Ureter (tissue), 1 donor: ENCODE measurements at regions not wholly inside any gene's neighbourhood (a gene's known extent, or its start where the extent isn't known, plus 50 kb on each side); places are given as distances from the start of the nearest gene placed in this dataset.

Experiments
- DNase-seq: peaks from one replicate; pipeline ENCODE4 v3.0.0-alpha.2; 2020; ENCODE audit warnings: low spot score
- donor health status: DM: yes; HTN: yes; CAD: no.

GRCh38 chr11:91955206-91955605, 269.4 kb upstream of the FAT3 start:
- DNase-seq = no peak

- DNase-seq = no peak
These were observed 272.6 kb upstream of the FAT3 start for GRCh38 chr11:91952056-91952455.

- DNase-seq = no peak
These were observed 277.3 kb upstream of the FAT3 start for GRCh38 chr11:91947215-91947820.

- DNase-seq = no peak
These were observed 278.1 kb upstream of the FAT3 start for GRCh38 chr11:91946397-91946951.

GRCh38 chr11:91935120-91935519, 289.5 kb upstream of the FAT3 start:
- no peak for DNase-seq

GRCh38 chr11:91932151-91932821, 292.3 kb upstream of the FAT3 start:
- DNase-seq = no peak

- DNase-seq = no peak
These were observed 297.2 kb upstream of the FAT3 start for GRCh38 chr11:91927448-91927847.

- peak; percentile 47 for DNase-seq
These were observed 297.7 kb upstream of the FAT3 start for GRCh38 chr11:91926965-91927364.

- DNase-seq = no peak
These were observed 301.8 kb upstream of the FAT3 start for GRCh38 chr11:91922846-91923245.

- DNase-seq = no peak
These were observed 302.6 kb upstream of the FAT3 start for GRCh38 chr11:91921974-91922373.

- no peak for DNase-seq
These were observed 311.2 kb upstream of the FAT3 start for GRCh38 chr11:91913407-91913806.

GRCh38 chr11:91912322-91912721, 312.3 kb upstream of the FAT3 start:
- no peak for DNase-seq

GRCh38 chr11:91906871-91907624, 317.6 kb upstream of the FAT3 start:
- no peak for DNase-seq

GRCh38 chr11:91904792-91905785, 319.5 kb upstream of the FAT3 start:
- no peak for DNase-seq

- DNase-seq = no peak
These were observed 322.3 kb upstream of the FAT3 start for GRCh38 chr11:91902312-91902711.

- DNase-seq = no peak
These were observed 344.0 kb upstream of the FAT3 start for GRCh38 chr11:91880660-91881059.

- no peak for DNase-seq
These were observed 347.9 kb upstream of the FAT3 start for GRCh38 chr11:91876746-91877145.

- DNase-seq = no peak
These were observed 352.4 kb upstream of the FAT3 start for GRCh38 chr11:91872243-91872642.

GRCh38 chr11:91871791-91872190, 352.8 kb upstream of the FAT3 start:
- DNase-seq = no peak

GRCh38 chr11:91871048-91871447, 353.6 kb upstream of the FAT3 start:
- no peak for DNase-seq

- no peak for DNase-seq
These were observed 354.9 kb upstream of the FAT3 start for GRCh38 chr11:91869686-91870085.

GRCh38 chr11:91866642-91867041, 358.0 kb upstream of the FAT3 start:
- DNase-seq = no peak
